HS-27A (cell line): ENCODE measurements at regions not wholly inside any gene's neighbourhood (a gene's known extent, or its start where the extent isn't known, plus 50 kb on each side); places are given as distances from the start of the nearest gene placed in this dataset.

Experiments used
- DNase-seq: peaks from one replicate; pipeline ENCODE4 v3.0.0-alpha.2; 2012; ENCODE audit warnings: low read depth, missing footprints

DNA sequence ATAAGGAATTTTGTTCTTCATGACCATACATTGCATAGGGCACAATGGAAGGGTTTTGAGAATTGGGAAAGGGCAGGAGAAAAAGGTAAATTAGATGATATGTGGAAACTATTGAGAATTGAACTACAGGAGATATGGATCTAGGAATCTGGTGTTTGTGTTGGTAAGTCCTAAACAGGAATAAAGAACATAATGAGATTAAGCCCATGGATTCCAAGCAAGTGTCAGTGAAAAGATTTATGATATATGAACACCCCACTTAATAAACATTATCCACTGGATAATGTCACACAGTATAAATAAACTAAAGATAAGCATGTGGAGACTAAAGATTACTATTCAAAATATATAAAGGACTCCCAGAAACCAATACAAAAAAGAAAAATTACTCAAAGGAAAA, 98.2 kb downstream of the TNFSF18 start:
- DNase-seq = no peak

DNA sequence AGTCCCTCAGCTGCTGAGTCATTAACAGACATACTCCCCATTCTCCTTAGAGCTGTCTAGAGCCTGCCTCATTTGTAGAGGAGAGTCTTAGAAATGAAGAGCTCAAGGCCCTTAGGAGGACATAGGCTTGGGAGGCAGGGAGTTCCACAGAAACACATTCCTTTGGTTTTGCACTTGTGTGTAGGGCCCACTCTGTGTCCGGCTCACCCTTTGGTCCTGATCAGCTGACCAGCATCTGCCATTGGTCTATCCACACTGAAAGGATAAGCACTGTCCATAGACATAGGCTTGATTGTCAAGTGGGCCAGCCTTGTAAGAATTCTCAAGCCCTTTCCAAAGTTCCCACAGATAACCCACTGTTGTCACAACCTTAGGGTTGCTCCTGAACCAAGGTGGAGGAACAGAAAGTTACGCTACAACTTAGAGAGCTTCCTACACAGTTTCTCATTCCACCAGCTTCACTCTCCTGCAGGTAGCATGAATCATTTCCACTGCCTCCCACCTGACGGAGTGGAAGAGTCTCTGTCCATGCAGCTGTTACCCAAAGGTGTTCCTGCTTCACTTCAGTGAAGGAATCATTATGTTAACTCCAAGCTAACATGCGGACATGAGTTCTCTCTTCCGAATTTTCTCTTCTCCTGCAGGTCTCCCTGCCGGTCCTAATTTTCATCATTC, 96.1 kb downstream of the TNFSF18 start:
- DNase-seq = no peak

DNA sequence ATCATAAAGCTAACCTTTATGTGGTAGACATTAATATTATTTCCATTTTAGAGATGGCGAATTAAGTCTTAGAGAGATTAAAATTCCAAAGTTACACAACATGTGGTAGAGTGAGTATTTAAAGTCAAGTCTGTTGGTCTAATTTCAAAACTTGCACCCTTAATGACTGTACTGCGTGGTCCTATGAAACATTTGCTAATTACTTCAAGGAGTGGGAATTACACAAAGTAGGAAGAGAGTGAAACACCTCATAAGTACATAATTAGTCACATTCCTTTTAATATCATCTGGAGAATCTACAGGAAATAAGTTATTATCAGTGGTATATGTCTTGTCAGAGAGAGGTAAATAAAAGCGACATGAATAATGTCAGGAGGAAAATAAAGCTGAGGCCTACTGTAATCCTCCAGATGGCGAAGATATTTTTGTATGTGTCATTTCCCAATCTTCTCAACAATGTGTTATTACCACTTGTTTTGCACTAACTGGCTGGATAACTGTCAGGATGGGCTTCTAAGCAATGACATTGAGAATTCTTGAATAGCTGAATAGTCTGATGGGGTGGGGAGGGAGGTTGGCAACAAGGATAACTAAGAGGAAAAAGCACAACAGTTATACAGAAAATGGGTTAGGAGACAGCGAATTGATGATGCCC, 95.5 kb downstream of the TNFSF18 start:
- DNase-seq = peak; percentile 86

DNA sequence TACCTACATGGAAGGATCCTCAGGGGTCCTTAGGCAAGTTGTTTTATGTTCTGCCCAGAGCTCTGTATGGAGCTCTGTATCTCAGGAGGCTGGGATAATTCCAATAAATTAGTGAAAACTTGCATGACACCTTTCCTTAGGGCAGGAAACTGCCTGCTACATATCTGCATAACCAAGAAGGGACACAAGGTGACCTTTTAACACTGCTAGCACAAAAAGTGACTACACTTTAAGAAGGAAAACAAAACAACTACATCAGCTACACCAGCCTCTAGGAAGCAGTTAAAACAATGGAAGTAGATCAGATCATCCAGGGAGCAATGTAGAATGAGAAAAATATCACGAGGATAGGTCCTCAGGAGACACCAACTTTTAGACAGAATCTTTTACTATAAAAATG, 93.9 kb downstream of the TNFSF18 start:
- no peak for DNase-seq

DNA sequence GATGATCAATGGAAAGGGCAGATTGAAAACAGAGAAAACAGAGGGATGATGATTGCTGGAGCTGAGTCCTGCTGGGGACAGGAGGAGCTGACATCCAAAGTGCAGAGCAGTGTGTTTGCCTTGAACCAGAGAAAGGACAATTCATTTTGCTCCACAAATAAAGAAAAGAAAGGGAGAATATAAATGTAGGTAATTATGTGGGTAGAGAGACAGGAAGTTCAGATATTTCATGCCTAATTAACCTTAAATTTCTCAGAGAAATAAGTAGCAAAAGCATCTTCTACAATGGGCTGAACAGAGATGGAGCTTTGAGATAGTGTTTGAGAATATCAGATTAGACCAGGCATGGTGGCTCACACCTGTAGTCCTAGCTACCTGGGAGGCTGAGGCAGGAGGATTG, 93.2 kb downstream of the TNFSF18 start:
- no peak for DNase-seq

DNA sequence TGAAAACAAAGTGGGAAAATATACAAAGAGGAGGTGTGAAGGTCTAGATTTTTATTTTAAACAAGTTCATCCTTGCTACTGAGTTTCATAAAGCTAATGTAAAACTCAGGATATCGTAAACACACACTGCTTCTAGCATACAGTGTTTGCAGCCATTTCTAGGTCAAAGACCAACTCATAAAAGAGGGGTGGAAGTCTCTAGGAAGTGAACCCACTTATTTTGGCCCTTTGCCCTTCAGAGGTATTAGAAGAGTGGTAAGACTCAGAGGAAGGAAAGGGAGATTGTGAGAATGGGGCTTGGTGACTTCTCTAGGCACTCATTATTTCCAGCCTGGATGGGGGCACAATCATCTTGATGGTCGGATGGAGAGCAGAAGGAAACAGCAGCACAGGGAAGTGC, 91.2 kb downstream of the TNFSF18 start:
- no peak for DNase-seq

DNA sequence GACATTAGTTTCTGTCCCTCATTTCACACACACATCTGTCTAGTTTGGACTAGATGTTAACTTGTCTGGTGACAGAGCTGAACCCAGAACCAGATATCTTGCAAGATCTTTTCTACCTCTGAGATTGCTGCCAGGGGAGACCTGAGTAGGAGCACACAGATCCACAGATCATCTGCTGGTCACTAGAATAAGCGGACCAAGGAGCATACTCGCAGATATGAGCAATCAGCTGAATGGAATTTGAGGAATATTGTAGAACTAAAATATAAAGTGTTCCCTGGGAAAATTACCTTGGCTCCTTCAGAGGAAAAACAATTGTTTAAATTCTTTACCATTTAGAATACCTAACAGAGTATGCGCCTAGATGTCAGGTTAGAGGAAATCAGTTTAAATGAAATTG, 90.7 kb downstream of the TNFSF18 start:
- DNase-seq = no peak

DNA sequence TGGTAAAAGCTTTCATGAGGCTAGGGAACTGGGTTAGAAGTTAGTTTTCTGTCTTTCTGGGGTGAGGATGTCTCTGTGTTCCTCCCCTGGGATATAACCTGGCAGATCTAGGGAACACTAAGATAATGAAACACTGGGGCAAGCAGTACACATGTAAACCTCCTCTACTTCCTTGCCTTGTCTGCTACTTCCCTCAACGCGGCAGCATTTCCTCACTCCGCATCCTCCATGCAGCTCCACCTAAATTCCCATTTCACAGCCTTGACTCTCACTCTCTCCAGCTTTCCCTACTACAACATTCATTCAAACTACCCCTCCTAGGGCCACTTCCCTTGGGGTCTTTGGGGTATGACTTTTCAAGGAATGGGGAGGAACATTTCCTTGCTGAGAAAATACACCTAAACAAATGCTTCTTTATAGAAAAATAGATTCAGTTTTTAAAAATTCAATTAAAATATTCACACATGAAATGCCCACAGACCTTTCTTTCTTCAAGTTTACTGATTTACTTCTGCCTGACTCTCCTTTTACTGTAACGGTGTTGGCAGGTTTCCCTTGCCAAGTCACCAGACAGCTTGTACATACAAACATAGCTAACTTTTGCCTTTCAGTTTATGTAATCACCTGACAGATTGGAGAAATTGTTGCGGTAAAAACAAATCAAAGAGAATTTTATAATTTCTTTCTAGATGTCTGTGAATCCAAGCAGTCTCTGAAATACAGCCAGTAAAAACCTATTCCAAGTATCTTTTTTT, 90.1 kb downstream of the TNFSF18 start:
- DNase-seq = no peak

DNA sequence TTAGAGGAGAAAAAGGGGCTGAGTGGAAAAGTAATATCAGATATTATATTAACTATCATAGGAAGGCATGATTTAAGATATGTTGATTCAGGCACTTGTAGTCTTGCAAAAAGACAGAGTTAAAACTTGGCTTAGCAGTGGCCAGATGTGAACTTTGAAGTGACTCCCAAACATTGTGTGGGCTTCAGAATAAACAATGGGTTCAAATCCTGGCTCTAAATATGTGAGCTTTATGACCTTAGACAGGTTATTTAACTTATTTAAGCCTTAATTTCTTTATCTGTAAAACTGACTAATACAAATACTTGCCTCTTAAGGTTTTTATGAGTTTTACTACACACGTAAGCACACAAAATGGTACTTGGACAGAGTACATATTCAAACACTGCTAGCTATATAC, 85.9 kb downstream of the TNFSF18 start:
- DNase-seq = no peak

DNA sequence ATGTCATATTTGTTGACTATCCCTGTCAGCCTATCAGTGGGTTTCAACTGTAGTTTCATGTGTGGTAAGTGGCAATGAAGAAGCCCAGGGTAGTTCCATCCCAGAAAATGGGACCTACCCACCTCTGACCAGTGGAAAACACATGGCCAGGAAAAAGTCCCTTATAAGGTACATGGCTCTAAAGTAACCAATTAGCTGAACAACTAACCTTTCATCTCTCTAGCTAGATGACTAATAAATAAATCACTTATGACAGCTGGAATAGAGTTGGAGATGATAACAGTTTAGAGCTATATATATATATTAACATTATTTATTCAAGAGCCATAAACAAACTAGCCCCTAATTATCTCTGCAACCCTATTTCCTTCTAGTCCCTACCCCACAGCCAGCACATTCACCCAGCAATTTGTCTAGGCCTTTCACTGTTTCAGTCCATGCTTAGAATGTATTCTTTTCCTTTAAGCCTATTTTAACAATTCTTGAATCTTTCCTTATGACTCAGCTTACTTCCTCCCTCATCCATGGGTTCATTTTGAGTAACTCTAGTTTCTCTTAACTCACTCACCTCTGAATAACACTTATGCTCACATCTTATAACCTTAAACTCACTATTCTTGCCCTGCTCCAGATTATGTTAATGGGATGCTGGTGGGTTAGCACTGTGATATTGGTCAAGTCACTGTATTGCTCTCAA, 83.7 kb downstream of the TNFSF18 start:
- DNase-seq = no peak

DNA sequence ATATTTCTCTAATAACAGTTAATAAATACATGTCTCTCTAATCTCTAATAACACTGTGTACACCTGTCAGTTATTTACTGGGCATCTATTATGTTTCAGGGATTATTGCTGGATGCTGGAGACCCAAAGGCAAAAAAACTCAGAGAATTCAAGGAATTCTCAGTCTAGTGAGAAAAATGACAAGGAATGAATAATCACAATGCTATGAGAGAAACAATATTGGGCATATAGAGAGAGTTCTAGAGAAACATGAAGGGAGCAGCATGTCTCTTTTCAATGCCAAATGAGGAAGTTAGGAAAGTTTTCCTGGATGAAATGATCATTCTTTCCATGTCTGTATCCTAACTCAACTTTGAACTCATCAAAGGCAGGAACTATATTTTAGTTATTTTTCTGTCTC, 82.8 kb downstream of the TNFSF18 start:
- no peak for DNase-seq

DNA sequence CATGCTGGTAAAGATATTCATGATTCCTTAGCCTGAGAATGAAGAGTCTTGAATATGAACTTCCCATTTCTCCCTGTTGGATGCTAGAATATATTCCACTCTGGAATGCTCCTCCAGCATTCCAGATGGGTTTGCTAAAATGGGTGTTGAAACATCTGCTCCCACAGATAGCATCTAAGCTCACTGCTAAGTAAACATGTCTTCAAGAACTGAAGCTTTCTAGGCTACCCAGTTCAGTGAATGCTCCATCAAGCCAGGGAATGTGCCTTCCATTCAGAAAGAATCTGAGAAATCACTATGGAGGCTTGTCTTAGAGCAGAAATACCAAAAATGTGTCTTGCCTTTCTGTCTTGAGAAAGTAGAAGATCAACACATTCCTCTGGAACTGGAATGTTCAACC, 81.1 kb downstream of the TNFSF18 start:
- no peak for DNase-seq

DNA sequence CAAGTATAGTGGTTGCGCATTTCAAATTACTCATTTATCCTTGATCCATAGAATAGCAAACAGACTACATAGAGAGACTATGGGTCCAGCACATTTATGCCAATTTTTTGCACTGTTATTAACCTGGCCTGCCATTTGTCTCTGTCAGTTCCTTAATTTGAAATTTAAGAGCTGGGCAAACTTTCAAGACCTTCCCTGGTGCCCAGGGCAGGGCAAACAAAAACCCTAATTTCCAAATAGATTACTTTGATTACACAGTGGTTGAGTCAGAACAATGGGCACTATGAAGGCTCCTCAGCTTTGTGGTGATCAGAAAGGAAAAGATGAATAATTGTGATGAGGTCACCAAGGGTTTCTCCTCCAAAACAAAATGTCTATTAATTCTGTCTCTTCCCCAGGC, 80.6 kb downstream of the TNFSF18 start:
- DNase-seq = no peak

DNA sequence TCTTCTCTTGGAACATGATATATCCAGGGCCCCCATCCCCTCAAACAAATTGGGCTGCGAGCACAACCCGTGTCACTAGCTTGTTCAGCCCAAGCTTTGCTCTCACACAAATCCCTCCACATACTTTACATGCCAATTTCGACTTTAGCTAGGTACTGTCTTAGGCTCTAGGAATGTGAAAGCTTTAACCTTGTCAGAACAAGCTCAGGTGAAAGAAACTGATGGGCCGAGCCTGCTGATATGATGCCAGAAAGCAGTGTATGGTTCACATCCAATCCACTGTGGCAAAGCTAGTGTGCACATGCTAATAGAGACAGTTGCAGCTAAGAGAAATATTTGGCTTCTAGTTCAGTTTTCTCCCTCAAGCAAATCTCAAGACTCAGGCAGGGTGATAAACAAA, 79.5 kb downstream of the TNFSF18 start:
- DNase-seq = no peak

DNA sequence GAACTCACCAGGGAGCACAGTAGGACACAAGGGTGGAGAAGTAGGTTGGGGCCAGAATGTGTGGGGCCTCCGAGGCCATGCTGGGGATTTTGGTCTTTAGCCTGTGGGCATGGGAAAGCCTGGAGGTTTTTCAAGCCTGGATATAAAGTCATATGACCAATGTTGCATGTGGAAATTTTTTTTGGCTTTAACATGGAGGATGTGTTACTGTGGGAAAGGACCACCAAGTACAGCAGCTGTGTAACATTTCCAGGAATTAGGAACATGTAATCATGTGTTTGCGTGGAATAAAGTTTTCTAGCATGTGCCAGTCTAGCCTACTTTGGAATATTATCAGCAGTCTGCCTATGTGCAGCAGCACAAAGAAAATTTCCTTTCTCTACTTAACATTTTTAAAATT, 78.5 kb downstream of the TNFSF18 start:
- DNase-seq = no peak

DNA sequence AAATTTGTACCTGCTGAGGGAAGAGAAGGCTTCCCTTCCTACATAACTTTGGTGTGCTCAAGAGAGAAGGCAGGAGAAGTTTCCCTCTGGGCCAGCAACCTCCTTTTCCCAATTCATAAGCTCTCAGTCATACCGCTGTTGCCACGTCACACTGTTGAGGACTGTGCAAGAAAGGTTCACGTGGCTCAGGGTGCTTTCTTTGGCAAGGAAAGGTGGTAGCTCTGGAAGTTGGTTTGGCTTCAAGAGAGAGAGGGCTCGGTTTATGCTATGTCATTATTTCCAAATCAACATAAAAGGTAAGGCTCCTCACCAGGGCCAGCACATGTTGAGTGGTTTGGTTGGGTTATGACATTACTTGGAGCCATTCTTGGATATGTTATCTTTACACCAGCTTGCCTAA, 77.3 kb downstream of the TNFSF18 start:
- no peak for DNase-seq

DNA sequence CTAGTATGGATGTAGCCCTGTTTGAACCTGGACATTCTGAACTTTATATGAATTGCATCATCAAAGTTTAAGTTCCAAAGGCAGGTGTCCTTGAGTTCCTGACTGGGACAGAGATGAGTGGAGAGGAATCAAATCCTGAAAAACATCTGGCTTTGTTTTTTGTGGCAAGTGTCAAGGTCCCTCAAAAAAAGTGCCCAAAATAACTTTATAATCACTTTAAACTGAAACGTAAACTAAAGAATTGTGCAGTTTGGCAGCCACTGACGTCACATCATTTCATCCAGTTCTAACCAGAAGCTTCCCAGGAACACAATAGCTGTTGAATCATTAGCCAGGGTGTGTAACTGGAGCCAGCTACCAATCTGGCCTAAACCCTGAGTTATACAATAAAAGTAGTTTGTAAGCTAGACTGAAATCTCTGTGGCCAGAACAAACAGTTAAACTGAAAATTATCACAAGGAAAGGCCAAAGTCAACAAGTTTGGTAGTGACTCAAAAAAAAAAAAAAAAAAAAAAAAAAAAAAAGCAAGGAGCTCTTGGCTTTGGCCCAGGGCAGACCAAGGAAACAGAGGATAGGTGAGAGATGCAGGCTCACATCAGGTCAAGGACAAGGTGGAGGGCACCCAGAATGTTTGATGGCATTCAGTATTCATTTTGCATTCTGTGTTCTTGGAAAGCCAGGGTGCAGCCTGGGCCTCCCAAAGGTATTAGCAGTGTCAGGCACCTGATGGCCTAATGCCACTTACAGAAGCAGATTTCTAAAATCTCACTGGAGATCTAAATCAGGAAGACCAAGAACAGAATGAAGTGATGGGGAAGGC, 74.3 kb downstream of the TNFSF18 start:
- no peak for DNase-seq

DNA sequence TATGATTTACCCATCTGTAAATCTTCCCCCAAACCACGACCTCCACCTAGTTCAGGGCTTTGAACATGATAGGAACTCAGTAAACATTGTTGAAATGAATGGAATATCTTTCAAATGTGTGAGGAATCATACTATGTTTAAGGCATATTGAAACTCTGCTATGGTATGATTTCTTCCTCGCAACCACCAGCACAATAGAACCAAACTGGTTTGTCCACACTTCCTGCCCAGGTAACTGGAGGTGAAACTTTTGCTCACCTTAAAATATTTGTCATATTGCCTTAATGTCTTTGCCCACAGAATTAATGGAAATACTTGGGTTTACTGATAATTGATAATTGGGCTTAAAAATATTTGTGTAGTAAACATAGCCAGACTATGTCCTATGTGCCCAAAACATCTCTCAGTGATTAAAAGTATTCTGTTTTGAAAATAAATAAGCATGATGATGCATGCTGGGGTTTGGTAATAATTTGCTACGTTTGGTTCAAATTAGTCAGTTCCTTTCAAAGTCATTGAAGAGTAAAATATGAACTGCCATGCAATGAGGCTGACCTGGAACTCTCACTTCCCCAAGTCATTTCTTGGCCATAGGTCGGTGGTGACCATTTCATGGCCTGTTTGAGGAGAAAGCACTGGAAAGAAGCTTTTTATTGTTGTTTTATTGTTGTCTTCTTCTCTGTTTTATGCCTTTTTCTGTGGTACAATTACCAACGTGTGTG, 73.3 kb downstream of the TNFSF18 start:
- DNase-seq = no peak

DNA sequence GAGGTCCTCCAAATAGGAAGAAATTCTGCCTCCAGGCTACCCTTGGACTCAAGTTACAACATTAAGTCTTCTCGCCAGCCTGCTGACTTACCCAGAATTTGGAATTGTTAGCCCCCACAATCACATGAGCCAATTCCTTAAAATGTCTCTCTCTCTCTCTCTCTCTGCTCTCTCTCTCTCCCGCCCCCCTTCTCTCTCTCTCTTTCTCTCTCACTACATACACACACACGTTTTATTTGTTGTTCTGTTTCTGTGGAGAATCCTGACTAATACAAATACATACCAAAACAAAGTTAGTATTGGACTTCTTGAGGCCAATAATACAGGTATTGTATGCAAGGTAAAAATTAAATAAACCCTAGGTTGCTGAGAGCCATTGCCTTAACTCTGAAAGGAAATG, 72.1 kb downstream of the TNFSF18 start:
- DNase-seq = no peak

DNA sequence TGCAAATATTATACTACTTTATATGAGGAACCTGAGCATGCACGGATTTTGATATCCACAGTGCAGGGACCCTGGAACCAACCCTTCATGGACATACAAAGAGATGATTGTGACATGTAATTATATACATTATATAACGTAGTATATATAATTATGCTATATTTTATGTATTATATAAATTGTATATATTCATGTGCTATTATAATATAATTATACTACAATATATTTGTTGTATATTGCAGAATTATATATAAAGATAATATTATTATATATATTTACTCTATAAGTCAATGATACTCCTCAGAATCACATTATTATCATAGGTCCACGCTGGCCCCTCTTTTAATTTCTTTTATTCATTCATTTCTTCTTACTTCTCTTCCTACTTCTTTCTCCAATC, 70.9 kb downstream of the TNFSF18 start:
- DNase-seq = no peak

DNA sequence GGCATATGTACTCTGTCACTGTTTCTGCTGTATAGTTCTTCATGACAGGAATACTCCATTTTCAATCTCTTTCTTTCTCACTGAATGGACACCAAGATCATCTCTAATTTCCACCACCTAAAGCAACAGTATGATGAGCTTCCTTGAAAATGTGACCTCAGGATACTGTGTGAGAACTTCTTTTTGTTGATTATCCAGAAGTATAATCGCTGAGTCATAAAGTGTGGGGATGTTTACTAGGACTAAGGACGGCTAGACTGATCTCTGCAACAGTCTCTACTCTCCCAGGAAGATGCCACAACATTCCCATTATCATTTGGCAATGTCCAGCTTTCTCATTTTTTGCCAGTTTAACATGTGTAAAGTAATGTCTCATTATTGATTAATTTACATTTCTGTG, 70.3 kb downstream of the TNFSF18 start:
- DNase-seq = no peak
